ENCODE measurements at regions not wholly inside any gene's neighbourhood (a gene's known extent, or its start where the extent isn't known, plus 50 kb on each side); places are given as distances from the start of the nearest gene placed in this dataset.

DNA sequence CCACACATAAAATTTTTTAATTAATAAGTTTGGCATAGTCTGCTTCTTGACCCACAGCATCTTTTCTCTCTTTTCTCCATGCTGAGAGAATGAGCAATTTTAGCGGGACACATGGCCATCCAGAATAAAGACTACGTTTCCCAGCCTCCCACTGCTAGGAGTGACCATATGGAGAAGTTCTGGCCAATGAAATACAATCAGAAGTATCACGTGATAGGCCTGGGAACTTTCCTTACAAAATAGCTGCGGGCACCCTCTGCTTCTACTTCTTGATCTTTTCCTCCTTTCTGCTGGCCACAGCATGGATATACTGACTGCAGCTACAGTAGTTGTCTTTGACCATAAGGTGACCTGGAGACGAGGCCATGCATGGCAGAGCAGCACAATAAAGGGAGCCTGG lies 348.0 kb downstream of the BCOR start:
- TF ChIP-seq, protein P1, sequence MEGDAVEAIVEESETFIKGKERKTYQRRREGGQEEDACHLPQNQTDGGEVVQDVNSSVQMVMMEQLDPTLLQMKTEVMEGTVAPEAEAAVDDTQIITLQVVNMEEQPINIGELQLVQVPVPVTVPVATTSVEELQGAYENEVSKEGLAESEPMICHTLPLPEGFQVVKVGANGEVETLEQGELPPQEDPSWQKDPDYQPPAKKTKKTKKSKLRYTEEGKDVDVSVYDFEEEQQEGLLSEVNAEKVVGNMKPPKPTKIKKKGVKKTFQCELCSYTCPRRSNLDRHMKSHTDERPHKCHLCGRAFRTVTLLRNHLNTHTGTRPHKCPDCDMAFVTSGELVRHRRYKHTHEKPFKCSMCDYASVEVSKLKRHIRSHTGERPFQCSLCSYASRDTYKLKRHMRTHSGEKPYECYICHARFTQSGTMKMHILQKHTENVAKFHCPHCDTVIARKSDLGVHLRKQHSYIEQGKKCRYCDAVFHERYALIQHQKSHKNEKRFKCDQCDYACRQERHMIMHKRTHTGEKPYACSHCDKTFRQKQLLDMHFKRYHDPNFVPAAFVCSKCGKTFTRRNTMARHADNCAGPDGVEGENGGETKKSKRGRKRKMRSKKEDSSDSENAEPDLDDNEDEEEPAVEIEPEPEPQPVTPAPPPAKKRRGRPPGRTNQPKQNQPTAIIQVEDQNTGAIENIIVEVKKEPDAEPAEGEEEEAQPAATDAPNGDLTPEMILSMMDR (conservative IDR thresholded peaks at IDR 0.05; ENCODE audit: low read depth, low read length) = no peak
- TF ChIP-seq EZH2 (IDR thresholded peaks at IDR 0.05; ENCODE audit: low read length, unreplicated experiment) = no peak
- no peak for TF ChIP-seq EZH2phosphoT487 (IDR thresholded peaks at IDR 0.05; ENCODE audit: borderline replicate concordance, low read length)
